HepG2 (cell line): ENCODE measurements at regions not wholly inside any gene's neighbourhood (a gene's known extent, or its start where the extent isn't known, plus 50 kb on each side); places are given as distances from the start of the nearest gene placed in this dataset.
"Not testable (repeated sequence)": the region's sequence is repeated elsewhere in the genome, so short reads cannot be mapped to it uniquely, and the experiment has no call there.

ENCODE experiments used
- ATAC-seq: fragments of 200-7000 bp; cut with Tn5 transposase; 3 replicates; pipeline ENCODE4 v1.9.1; 2020; ENCODE audit warnings: mild to moderate bottlenecking, moderate library complexity
- BruUV-seq: library from RNA; stranded (reverse); fragments of 400-500 nt; replicated peaks from 2 replicates; lab custom pipeline; 2021; lab: Mats Ljungman, UMichigan
- CTCF ChIA-PET: fragments of 300-600 bp; formaldehyde crosslinking; extraction: SDS; loops from one replicate; lab custom pipeline; 2021; ENCODE audit warnings: low total read pairs, inconsistent platforms, low intra/inter-chr PET ratio; lab: Yijun Ruan, JAX
- POLR2A ChIA-PET: fragments of 350-600 bp; sonication (Branson Sonifier 250); formaldehyde crosslinking; loops from one replicate; lab custom pipeline; 2020; ENCODE audit warnings: antibody characterized with exemption, inconsistent platforms; lab: Yijun Ruan, JAX
- DNase-seq: peaks from one replicate; pipeline ENCODE4 v3.0.0-alpha.2; 2015; ENCODE audit warnings: low spot score
- FAIRE-seq: peaks from 3 replicates; lab custom pipeline; 2011; peaks lifted over from hg19 to GRCh38; lab: Jason Lieb, UNC
- H2AFZ ChIP-seq: one replicate; pipeline ENCODE4 v1.6.1; 2011; ENCODE audit warnings: low read length, inconsistent platforms
- H3K27ac ChIP-seq: fragments of 300-600 bp; 3 replicates; pipeline ENCODE4 v1.8.0; 2011; ENCODE audit warnings: mixed run types, mild to moderate bottlenecking, mixed read lengths, low read length, inconsistent platforms; ENCODE audit not compliant: insufficient read depth; ENCODE audit errors: extremely low read length
- H3K27me3 ChIP-seq, 2 experiments: fragments of 200-600 bp in 1 of 2; 2 replicates in 1 of 2; 3 replicates in 1 of 2; pipeline versions ENCODE4 v1.6.0 to v1.8.0; 2011; ENCODE audit warnings: low read length in 2 of 2, mild to moderate bottlenecking in 2 of 2, moderate library complexity in 2 of 2, inconsistent platforms in 1 of 2; ENCODE audit not compliant: insufficient read depth in 2 of 2, control insufficient read depth in 1 of 2
- H3K36me3 ChIP-seq, 2 experiments: fragments of 200-600 bp in 1 of 2; replicated peaks in 1 of 2; 2 replicates in 1 of 2; 3 replicates in 1 of 2; pipeline versions ENCODE4 v1.5.1 to v1.8.0; 2011; ENCODE audit warnings: low read length in 2 of 2, inconsistent platforms in 1 of 2; ENCODE audit not compliant: insufficient read depth in 2 of 2, control insufficient read depth in 1 of 2
- H3K4me1 ChIP-seq: 2 replicates; pipeline ENCODE4 v1.5.1; 2012; ENCODE audit warnings: low read length, inconsistent platforms; ENCODE audit not compliant: insufficient read depth
- H3K4me2 ChIP-seq: 2 replicates; pipeline ENCODE4 v1.6.0; 2011; ENCODE audit warnings: low read depth, low read length, inconsistent platforms
- H3K4me3 ChIP-seq, 3 experiments: fragments of 200-600 bp in 1 of 3; sonication (generic), shearing (Covaris generic) in 1 of 3; replicated peaks in 1 of 3; 2 replicates each; pipeline ENCODE4 v1.5.1; 2011 to 2016; ENCODE audit warnings: low read length in 3 of 3, inconsistent platforms in 2 of 3, low read depth in 2 of 3, mild to moderate bottlenecking in 2 of 3, control low read depth in 1 of 3, mixed read lengths in 1 of 3; ENCODE audit not compliant: insufficient read depth in 1 of 3
- H3K79me2 ChIP-seq: one replicate; pipeline ENCODE4 v1.6.1; 2011; ENCODE audit warnings: low read length, inconsistent platforms; ENCODE audit not compliant: insufficient read depth
- H3K9ac ChIP-seq: 2 replicates; pipeline ENCODE4 v1.6.0; 2011; ENCODE audit warnings: mild to moderate bottlenecking, low read depth, low read length, inconsistent platforms; ENCODE audit not compliant: insufficient read depth
- H3K9me3 ChIP-seq: 2 replicates; pipeline ENCODE4 v1.5.1; 2012; ENCODE audit warnings: mild to moderate bottlenecking, low read length
- H4K20me1 ChIP-seq: 2 replicates; pipeline ENCODE4 v1.6.0; 2011; ENCODE audit warnings: inconsistent platforms, mild to moderate bottlenecking, low read length, moderate library complexity; ENCODE audit not compliant: insufficient read depth
- ZBTB8A ChIP-seq: sonication (generic); formaldehyde crosslinking; IDR thresholded peaks from 2 replicates; pipeline ENCODE4 v1.4.0; 2020; ENCODE audit warnings: mild to moderate bottlenecking, low read depth, missing genetic modification reagents, borderline replicate concordance
- ZMYM3 ChIP-seq: sonication (generic); formaldehyde crosslinking; IDR thresholded peaks from 2 replicates; pipeline ENCODE4 v1.5.1; 2020; ENCODE audit warnings: mild to moderate bottlenecking, missing genetic modification reagents
- WGBS: methylation state at CpG from one replicate; pipeline ENCODE4 v1.1.6; 2017; ENCODE audit warnings: low lambda C conversion rate; 5-methylcytosine and 5-hydroxymethylcytosine counted together
- in situ Hi-C: cut with HindIII; loops from 2 replicates; pipeline ENCODE4 v1.10.0; 2017; ENCODE audit warnings: low pct_unique_long_range_greater_than_20kb; ENCODE audit not compliant: extremely low pct_ligation_motif_present
- intact Hi-C: fragments of 100-400 bp; cut with micrococcal nuclease; formaldehyde crosslinking; loops from one replicate; pipeline ENCODE4 v1.10.0; 2022; ENCODE audit not compliant: unreplicated experiment

- CTCF ChIA-PET, result no interaction called here
- Histone ChIP-seq H3K27me3 (no peaks in the 10 kb centered on the region), H3K4me3 (no peak overlapping the region), H3K27ac (no peak overlapping the region), H3K4me2 (no peak overlapping the region), H4K20me1 (no peaks in the 10 kb centered on the region; the same call in 1 of the 2 replicates), H3K4me1 (peaks cover 32% of the 10 kb centered on the region), H2AFZ (no peak overlapping the region), H3K79me2 (no peaks in the 10 kb centered on the region), H3K9me3 (no peaks in the 10 kb centered on the region), H3K36me3 (0 out of 5 replicates have a peak, but pooled peaks cover 0 to 8% of the 10 kb centered on the region in 2 experiments), H3K9ac (no peak overlapping the region)
- POLR2A ChIA-PET, result no interaction called here
- peak; percentile 74; the same call in 1 of the 2 replicates for TF ChIP-seq ZMYM3
- TF ChIP-seq ZBTB8A (CRISPR knock-in tag), result no peak
- in situ Hi-C loops, result no loop called here
- intact Hi-C loops, result no loop called here
- 93% methylated on average over 3 of the region's 3 CpGs for WGBS
- DNase-seq, result no peak
- no peak for FAIRE-seq
- no peak for ATAC-seq
- no TSS peak for BruUV-seq
Measured at GRCh38 chr3:13228584-13228983, 155.4 kb upstream of the IQSEC1 start.

GRCh38 chr3:13228169-13228568, 154.9 kb upstream of the IQSEC1 start:
- peaks cover 36% of the 10 kb centered on the region for H3K4me1 ChIP-seq
- H2AFZ ChIP-seq, H3K9me3 ChIP-seq, H3K9ac ChIP-seq, BruUV-seq, H3K4me3 ChIP-seq, in situ Hi-C loops, H3K4me2 ChIP-seq, DNase-seq, H3K79me2 ChIP-seq, H3K27ac ChIP-seq, H3K36me3 ChIP-seq, CTCF ChIA-PET, POLR2A ChIA-PET, FAIRE-seq, H4K20me1 ChIP-seq, intact Hi-C loops, H3K27me3 ChIP-seq, ATAC-seq: not testable (repeated sequence)
- WGBS, result 92% methylated on average over 12 of the region's 12 CpGs
